OCI-LY7 (cell line): ENCODE measurements at regions not wholly inside any gene's neighbourhood (a gene's known extent, or its start where the extent isn't known, plus 50 kb on each side); places are given as distances from the start of the nearest gene placed in this dataset.

Experiments
- CTCF ChIP-seq: fragments of 200-600 bp; sonication (generic); conservative IDR thresholded peaks from 2 replicates; pipeline ENCODE4 v1.5.1; 2014; ENCODE audit warnings: mild to moderate bottlenecking, antibody characterized with exemption, low read length, moderate library complexity, mixed read lengths
- EZH2phosphoT487 ChIP-seq: fragments of 200-600 bp; sonication (generic); IDR thresholded peaks from 2 replicates; pipeline ENCODE4 v1.6.1; 2018; ENCODE audit warnings: low read depth, borderline replicate concordance, mild to moderate bottlenecking, mixed run types, antibody characterized with exemption, low read length, moderate library complexity, mixed read lengths

GRCh38 chr6:90654806-90655205 is 67.9 kb upstream of the MAP3K7 start:
- TF ChIP-seq CTCF (no peak), EZH2phosphoT487 (no peak)
